Esophagus muscularis mucosa (tissue), 4 donors: ENCODE measurements at regions not wholly inside any gene's neighbourhood (a gene's known extent, or its start where the extent isn't known, plus 50 kb on each side); places are given as distances from the start of the nearest gene placed in this dataset.
A peak's percentile ranks its signal among the peaks of the same experiment; 100 is the strongest.

Experiments used
- DNase-seq: peaks from one replicate; pipeline ENCODE4 v3.0.0-alpha.2; 2017; ENCODE audit errors: extremely low spot score
- H3K27ac ChIP-seq, 4 donors: fragments of 200-600 bp; sonication (generic); replicated peaks in 1 of 4; 1 replicate in 3 of 4; 2 replicates in 1 of 4; pipeline ENCODE4 v1.5.1; 2016 to 2019; ENCODE audit warnings: mild to moderate bottlenecking in 1 of 4
- H3K27me3 ChIP-seq, 4 donors: fragments of 200-600 bp; sonication (generic); one replicate each; pipeline versions ENCODE4 v1.5.1 to v1.6.0; 2016 to 2019
- H3K36me3 ChIP-seq, 4 donors: fragments of 200-600 bp; sonication (generic); one replicate each; pipeline ENCODE4 v1.5.1; 2016 to 2019
- H3K4me1 ChIP-seq, 4 donors: fragments of 200-600 bp; sonication (generic); one replicate each; pipeline ENCODE4 v1.5.1; 2016 to 2019
- H3K4me3 ChIP-seq, 4 donors: fragments of 200-600 bp; sonication (generic); 1 replicate in 2 of 4; 2 replicates in 2 of 4; pipeline ENCODE4 v1.5.1; 2016 to 2019; ENCODE audit warnings: mild to moderate bottlenecking in 4 of 4, moderate library complexity in 1 of 4
- H3K9me3 ChIP-seq, 4 donors: fragments of 200-600 bp; sonication (generic); 1 replicate in 3 of 4; 2 replicates in 1 of 4; pipeline ENCODE4 v1.5.1; 2016 to 2019
- CTCF ChIP-seq, 3 experiments: fragments of 200-600 bp in 2 of 3; fragments of 450-650 bp in 1 of 3; sonication (generic) in 2 of 3; IDR thresholded peaks; one replicate each; pipeline ENCODE4 v1.5.1; 2017 to 2019; ENCODE audit warnings: antibody characterized with exemption in 3 of 3, mild to moderate bottlenecking in 2 of 3, moderate library complexity in 1 of 3
- EP300 ChIP-seq: sonication (generic); formaldehyde crosslinking; IDR thresholded peaks from one replicate; pipeline ENCODE4 v1.6.1; 2017; ENCODE audit warnings: antibody characterized with exemption
- POLR2A ChIP-seq: fragments of 450-650 bp; IDR thresholded peaks from one replicate; pipeline ENCODE4 v1.6.1; 2017; ENCODE audit warnings: antibody characterized with exemption, moderate library complexity, mild to moderate bottlenecking, low read depth
- POLR2AphosphoS5 ChIP-seq, 2 donors: sonication (generic); formaldehyde crosslinking; IDR thresholded peaks; one replicate each; pipeline ENCODE4 v1.6.1; 2017; ENCODE audit warnings: antibody characterized with exemption in 2 of 2
- WGBS: methylation state at CpG from one replicate; pipeline ENCODE4 v1.1.5; 2018; 5-methylcytosine and 5-hydroxymethylcytosine counted together
- intact Hi-C: fragments of 100-400 bp; cut with DNase I; formaldehyde crosslinking; loops from one replicate; pipeline ENCODE4 v1.15.1; 2023

GRCh38 chr18:77495079-77495478, 245.4 kb downstream of the GALR1 start:
- H3K27me3 ChIP-seq: peaks cover 0 to 1% (median 0%) of the 10 kb centered on the region in 4 donors
- no peaks in the 10 kb centered on the region for H3K9me3 ChIP-seq
- no peaks in the 10 kb centered on the region for H3K36me3 ChIP-seq
- WGBS: 53% methylated on average over 5 of the region's 5 CpGs
- intact Hi-C loops: no loop called here
- DNase-seq: peak; percentile 50
- H3K27ac ChIP-seq: no peak overlapping the region
- H3K4me3 ChIP-seq: no peak overlapping the region
- H3K4me1 ChIP-seq: no peaks in the 10 kb centered on the region
- TF ChIP-seq POLR2A (no peak), CTCF (IDR thresholded peaks at IDR 0.05) (no peak), EP300 (no peak), POLR2AphosphoS5 (IDR thresholded peaks at IDR 0.05) (no peak)

GRCh38 chr18:77495982-77496690, 246.5 kb downstream of the GALR1 start:
- H3K27ac ChIP-seq: no peak overlapping the region
- H3K4me3 ChIP-seq: no peak overlapping the region
- intact Hi-C loops: no loop called here
- no peaks in the 10 kb centered on the region for H3K36me3 ChIP-seq
- no peaks in the 10 kb centered on the region for H3K4me1 ChIP-seq
- TF ChIP-seq POLR2AphosphoS5 (IDR thresholded peaks at IDR 0.05) (no peak), CTCF (IDR thresholded peaks at IDR 0.05) (no peak), EP300 (no peak), POLR2A (no peak)
- H3K9me3 ChIP-seq: no peaks in the 10 kb centered on the region
- peak; percentile 66 for DNase-seq
- WGBS: 50% methylated on average over 1 of the region's 1 CpG
- H3K27me3 ChIP-seq: no peaks in the 10 kb centered on the region

- WGBS: 66% methylated on average over 2 of the region's 2 CpGs
- no peaks in the 10 kb centered on the region for H3K27me3 ChIP-seq
- peak; percentile 64 for DNase-seq
- H3K36me3 ChIP-seq: no peaks in the 10 kb centered on the region
- no peaks in the 10 kb centered on the region for H3K9me3 ChIP-seq
- no peak overlapping the region for H3K27ac ChIP-seq
- no peak overlapping the region for H3K4me3 ChIP-seq
- H3K4me1 ChIP-seq: no peaks in the 10 kb centered on the region
- intact Hi-C loops: no loop called here
- TF ChIP-seq CTCF (IDR thresholded peaks at IDR 0.05) (no peak), POLR2AphosphoS5 (IDR thresholded peaks at IDR 0.05) (no peak), EP300 (no peak), POLR2A (no peak)
Measured at GRCh38 chr18:77501266-77501665, 251.6 kb downstream of the GALR1 start.

GRCh38 chr18:77505499-77505898, 255.9 kb downstream of the GALR1 start:
- intact Hi-C loops: no loop called here
- no peak for DNase-seq
- H3K4me3 ChIP-seq: no peak overlapping the region
- WGBS: 91% methylated on average over 1 of the region's 1 CpG
- no peaks in the 10 kb centered on the region for H3K9me3 ChIP-seq
- no peaks in the 10 kb centered on the region for H3K4me1 ChIP-seq
- no peaks in the 10 kb centered on the region for H3K27me3 ChIP-seq
- H3K27ac ChIP-seq: no peak overlapping the region
- no peaks in the 10 kb centered on the region for H3K36me3 ChIP-seq
- TF ChIP-seq CTCF (IDR thresholded peaks at IDR 0.05) (no peak), EP300 (no peak), POLR2AphosphoS5 (IDR thresholded peaks at IDR 0.05) (no peak), POLR2A (no peak)

- Histone ChIP-seq H3K9me3 (no peaks in the 10 kb centered on the region), H3K27me3 (no peaks in the 10 kb centered on the region), H3K4me3 (no peak overlapping the region), H3K4me1 (no peaks in the 10 kb centered on the region), H3K27ac (no peak overlapping the region), H3K36me3 (no peaks in the 10 kb centered on the region)
- intact Hi-C loops: no loop called here
- no peak for TF ChIP-seq CTCF (IDR thresholded peaks at IDR 0.05)
- TF ChIP-seq POLR2A: no peak
- no peak for TF ChIP-seq EP300
- TF ChIP-seq POLR2AphosphoS5 (IDR thresholded peaks at IDR 0.05): no peak
- 85% methylated on average over 5 of the region's 5 CpGs for WGBS
- DNase-seq: no peak
Measured at GRCh38 chr18:77512152-77512551, 262.5 kb downstream of the GALR1 start.
